DOHH2 (cell line): ENCODE measurements at regions not wholly inside any gene's neighbourhood (a gene's known extent, or its start where the extent isn't known, plus 50 kb on each side); places are given as distances from the start of the nearest gene placed in this dataset.

Source experiments
- CTCF ChIP-seq: fragments of 200-600 bp; sonication (generic); IDR thresholded peaks from one replicate; pipeline ENCODE4 v1.5.1; 2014; ENCODE audit warnings: antibody characterized with exemption, mild to moderate bottlenecking, low read depth, low read length; ENCODE audit not compliant: poor library complexity, severe bottlenecking
- EZH2phosphoT487 ChIP-seq: fragments of 200-600 bp; sonication (generic); IDR thresholded peaks from 2 replicates; pipeline ENCODE4 v1.6.1; 2017; ENCODE audit warnings: borderline replicate concordance, mild to moderate bottlenecking, antibody characterized with exemption, low read length, moderate library complexity, mixed read lengths

- no peak for TF ChIP-seq CTCF
- no peak for TF ChIP-seq EZH2phosphoT487
Observed at GRCh38 chr21:19501115-19501514, 1097.5 kb upstream of the TMPRSS15 start.
